Body of pancreas (tissue), 4 donors: ENCODE measurements at regions not wholly inside any gene's neighbourhood (a gene's known extent, or its start where the extent isn't known, plus 50 kb on each side); places are given as distances from the start of the nearest gene placed in this dataset.
"Not testable (repeated sequence)": the region's sequence is repeated elsewhere in the genome, so short reads cannot be mapped to it uniquely, and the experiment has no call there.

Experiments
- ATAC-seq: fragments of 150-250 bp; one replicate; pipeline ENCODE4 v1.9.1; 2016
- DNase-seq, 4 donors: peaks; one replicate each; pipeline ENCODE4 v3.0.0-alpha.2; 2019
- H3K27ac ChIP-seq, 4 donors: fragments of 200-600 bp; sonication (generic); 1 replicate in 3 of 4; 2 replicates in 1 of 4; pipeline versions ENCODE4 v1.5.1 to v1.6.1; 2016 to 2019; ENCODE audit warnings: mild to moderate bottlenecking in 1 of 4, mixed read lengths in 1 of 4, moderate library complexity in 1 of 4
- H3K27me3 ChIP-seq, 2 donors: fragments of 200-600 bp; sonication (generic); one replicate each; pipeline ENCODE4 v1.6.0; 2016; ENCODE audit warnings: mild to moderate bottlenecking in 1 of 2
- H3K36me3 ChIP-seq, 2 donors: fragments of 200-600 bp; sonication (generic); replicated peaks in 1 of 2; 2 replicates each; pipeline ENCODE4 v1.5.1; 2016; ENCODE audit warnings: low read depth in 2 of 2; ENCODE audit not compliant: insufficient read depth in 1 of 2
- H3K4me1 ChIP-seq: fragments of 200-600 bp; sonication (generic); one replicate; pipeline ENCODE4 v1.6.0; 2016
- H3K4me3 ChIP-seq, 2 donors: fragments of 200-600 bp; sonication (generic); 1 replicate in 1 of 2; 2 replicates in 1 of 2; pipeline ENCODE4 v1.5.1; 2016 to 2019
- H3K9me3 ChIP-seq, 3 donors: fragments of 200-600 bp; sonication (generic); 1 replicate in 2 of 3; 2 replicates in 1 of 3; pipeline ENCODE4 v1.5.1; 2016
- POLR2A ChIP-seq, 3 donors: fragments of 450-650 bp; IDR thresholded peaks; one replicate each; pipeline ENCODE4 v1.6.1; 2016; ENCODE audit warnings: antibody characterized with exemption in 3 of 3, mild to moderate bottlenecking in 2 of 3
- WGBS, 2 donors: methylation state at CpG; one replicate each; pipeline ENCODE4 v1.1.5; 2017; 5-methylcytosine and 5-hydroxymethylcytosine counted together
- intact Hi-C: fragments of 100-400 bp; cut with DNase I; formaldehyde crosslinking; loops from one replicate; pipeline ENCODE4 v1.15.1; 2023
- TF ChIP-seq, protein P1 (sequence below), 7 experiments: fragments of 450-650 bp in 4 of 7; fragments of 200-600 bp in 3 of 7; sonication (generic) in 3 of 7; IDR thresholded peaks; one replicate each; pipeline ENCODE4 v1.5.1; 2016 to 2019; ENCODE audit warnings: antibody characterized with exemption in 7 of 7

DNA sequence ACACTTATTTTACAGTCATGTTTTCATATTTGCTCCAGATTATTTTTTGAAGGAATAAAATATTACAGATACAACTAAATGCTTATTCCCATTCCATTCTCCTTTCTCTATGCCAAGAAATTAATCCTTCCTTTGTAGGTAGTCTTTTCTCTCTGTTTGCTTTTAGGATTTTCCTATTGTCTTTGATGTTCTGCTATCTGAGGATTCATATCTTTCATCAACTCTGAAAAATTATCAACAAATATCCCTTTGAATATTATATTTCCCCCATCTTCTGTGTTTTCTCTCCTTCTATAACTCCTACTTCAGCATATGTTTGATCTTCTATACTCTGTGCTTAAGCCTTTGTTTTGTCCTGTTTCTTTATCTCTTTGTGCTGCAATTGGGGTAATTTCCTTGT, 260.4 kb upstream of the RBMS1 start:
- Histone ChIP-seq H3K27me3 (no peaks in the 10 kb centered on the region), H3K4me1 (no peaks in the 10 kb centered on the region), H3K36me3 (no peaks in the 10 kb centered on the region), H3K9me3 (peaks cover 0 to 5% (median 0%) of the 10 kb centered on the region in 3 donors), H3K27ac (no peak overlapping the region), H3K4me3 (no peak overlapping the region)
- ATAC-seq (no peak), DNase-seq (no peak)
- TF ChIP-seq, protein P1, sequence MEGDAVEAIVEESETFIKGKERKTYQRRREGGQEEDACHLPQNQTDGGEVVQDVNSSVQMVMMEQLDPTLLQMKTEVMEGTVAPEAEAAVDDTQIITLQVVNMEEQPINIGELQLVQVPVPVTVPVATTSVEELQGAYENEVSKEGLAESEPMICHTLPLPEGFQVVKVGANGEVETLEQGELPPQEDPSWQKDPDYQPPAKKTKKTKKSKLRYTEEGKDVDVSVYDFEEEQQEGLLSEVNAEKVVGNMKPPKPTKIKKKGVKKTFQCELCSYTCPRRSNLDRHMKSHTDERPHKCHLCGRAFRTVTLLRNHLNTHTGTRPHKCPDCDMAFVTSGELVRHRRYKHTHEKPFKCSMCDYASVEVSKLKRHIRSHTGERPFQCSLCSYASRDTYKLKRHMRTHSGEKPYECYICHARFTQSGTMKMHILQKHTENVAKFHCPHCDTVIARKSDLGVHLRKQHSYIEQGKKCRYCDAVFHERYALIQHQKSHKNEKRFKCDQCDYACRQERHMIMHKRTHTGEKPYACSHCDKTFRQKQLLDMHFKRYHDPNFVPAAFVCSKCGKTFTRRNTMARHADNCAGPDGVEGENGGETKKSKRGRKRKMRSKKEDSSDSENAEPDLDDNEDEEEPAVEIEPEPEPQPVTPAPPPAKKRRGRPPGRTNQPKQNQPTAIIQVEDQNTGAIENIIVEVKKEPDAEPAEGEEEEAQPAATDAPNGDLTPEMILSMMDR (IDR thresholded peaks at IDR 0.05) = no peak
- TF ChIP-seq POLR2A (IDR thresholded peaks at IDR 0.05) = no peak
- intact Hi-C loops = no loop called here

GRCh38 chr2:160756481-160756880, 262.9 kb upstream of the RBMS1 start:
- H3K27ac ChIP-seq = no peak overlapping the region
- ATAC-seq (no peak), DNase-seq (no peak)
- peaks cover 0 to 5% (median 0%) of the 10 kb centered on the region in 3 donors for H3K9me3 ChIP-seq
- no peaks in the 10 kb centered on the region for H3K4me1 ChIP-seq
- no peaks in the 10 kb centered on the region for H3K27me3 ChIP-seq
- no peak for TF ChIP-seq POLR2A (IDR thresholded peaks at IDR 0.05)
- TF ChIP-seq, protein P1 (IDR thresholded peaks at IDR 0.05) = no peak
- H3K36me3 ChIP-seq = no peaks in the 10 kb centered on the region
- intact Hi-C loops = no loop called here
- H3K4me3 ChIP-seq = no peak overlapping the region

GRCh38 chr2:160762493-160763128, 269.0 kb upstream of the RBMS1 start:
- H3K4me3 ChIP-seq, H3K9me3 ChIP-seq, H3K27ac ChIP-seq, H3K4me1 ChIP-seq, H3K27me3 ChIP-seq, intact Hi-C loops, H3K36me3 ChIP-seq, DNase-seq, ATAC-seq: not testable (repeated sequence)
- WGBS, 2 donors = 85 to 92% methylated on average over 23 to 25 of the region's 26 CpGs

DNA sequence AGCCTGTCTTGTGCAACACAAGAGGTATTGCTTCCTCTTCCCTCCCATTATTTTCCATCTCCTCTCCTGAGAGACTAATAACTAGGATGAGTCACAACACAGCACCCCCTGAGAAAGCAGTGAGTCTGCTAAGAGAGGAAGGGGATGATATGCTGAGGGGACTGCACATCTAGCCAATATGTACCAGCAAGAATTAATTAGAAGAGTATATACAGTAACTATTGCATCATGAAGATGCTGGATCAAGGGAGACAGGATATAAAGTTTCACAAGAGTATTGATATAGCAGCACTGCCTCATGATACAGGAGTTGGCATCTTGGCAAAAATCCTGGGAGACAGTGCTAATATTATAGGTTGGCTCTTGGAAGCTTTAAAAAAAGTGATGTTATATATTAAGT, 289.9 kb upstream of the RBMS1 start:
- intact Hi-C loops = no loop called here
- ATAC-seq (no peak), DNase-seq (no peak)
- no peak overlapping the region for H3K27ac ChIP-seq
- H3K4me3 ChIP-seq = no peak overlapping the region
- TF ChIP-seq, protein P1 (IDR thresholded peaks at IDR 0.05) = no peak
- no peaks in the 10 kb centered on the region for H3K36me3 ChIP-seq
- H3K27me3 ChIP-seq = no peaks in the 10 kb centered on the region
- no peaks in the 10 kb centered on the region for H3K4me1 ChIP-seq
- H3K9me3 ChIP-seq = no peaks in the 10 kb centered on the region

- DNase-seq (no peak), ATAC-seq (no peak)
- Histone ChIP-seq H3K27me3 (no peaks in the 10 kb centered on the region), H3K4me1 (no peaks in the 10 kb centered on the region), H3K36me3 (no peaks in the 10 kb centered on the region), H3K27ac (no peak overlapping the region), H3K4me3 (no peak overlapping the region), H3K9me3 (no peaks in the 10 kb centered on the region)
- WGBS, 2 donors = 70 to 76% methylated on average over 3 of the region's 3 CpGs
- no peak for TF ChIP-seq POLR2A (IDR thresholded peaks at IDR 0.05)
- TF ChIP-seq, protein P1 (IDR thresholded peaks at IDR 0.05) = no peak
- intact Hi-C loops = no loop called here
Measured at GRCh38 chr2:160784034-160784433, 290.4 kb upstream of the RBMS1 start.
